Choroid plexus epithelial cell (primary cell): ENCODE measurements at regions not wholly inside any gene's neighbourhood (a gene's known extent, or its start where the extent isn't known, plus 50 kb on each side); places are given as distances from the start of the nearest gene placed in this dataset.
A peak's percentile ranks its signal among the peaks of the same experiment; 100 is the strongest.

Source experiments
- DNase-seq: peaks from one replicate; pipeline ENCODE4 v3.0.0-alpha.2; 2010; ENCODE audit warnings: low read depth
- H3K4me3 ChIP-seq: 2 replicates; pipeline ENCODE4 v1.5.1; 2011; ENCODE audit warnings: low read depth, mild to moderate bottlenecking, control low read depth, low read length, moderate library complexity
- TF ChIP-seq, protein P1 (sequence below): conservative IDR thresholded peaks from 2 replicates; pipeline ENCODE4 v1.5.1; 2011; ENCODE audit warnings: low read depth, mild to moderate bottlenecking, control low read depth, inconsistent platforms, low read length, moderate library complexity

DNA sequence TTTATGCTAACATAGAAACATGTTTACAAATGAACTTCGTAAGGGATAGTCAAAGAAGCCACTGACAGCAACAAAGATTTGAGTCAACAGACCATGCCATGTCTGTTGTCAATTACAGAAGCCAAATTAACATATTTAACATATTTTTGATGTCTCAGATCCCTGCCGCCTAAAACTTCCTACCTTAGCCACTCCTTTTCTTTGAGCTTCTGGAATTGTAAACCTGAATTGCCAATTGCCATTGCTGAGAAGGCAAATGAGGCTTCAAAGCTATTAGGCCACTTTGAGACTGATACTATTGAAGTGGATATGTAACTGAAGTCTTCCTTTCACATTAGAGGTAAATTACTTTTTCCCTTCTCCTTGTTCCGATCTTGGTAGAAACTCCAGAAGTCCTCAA, 66.0 kb upstream of the DSEL start:
- no peak for DNase-seq
- no peak overlapping the region for H3K4me3 ChIP-seq
- TF ChIP-seq, protein P1, sequence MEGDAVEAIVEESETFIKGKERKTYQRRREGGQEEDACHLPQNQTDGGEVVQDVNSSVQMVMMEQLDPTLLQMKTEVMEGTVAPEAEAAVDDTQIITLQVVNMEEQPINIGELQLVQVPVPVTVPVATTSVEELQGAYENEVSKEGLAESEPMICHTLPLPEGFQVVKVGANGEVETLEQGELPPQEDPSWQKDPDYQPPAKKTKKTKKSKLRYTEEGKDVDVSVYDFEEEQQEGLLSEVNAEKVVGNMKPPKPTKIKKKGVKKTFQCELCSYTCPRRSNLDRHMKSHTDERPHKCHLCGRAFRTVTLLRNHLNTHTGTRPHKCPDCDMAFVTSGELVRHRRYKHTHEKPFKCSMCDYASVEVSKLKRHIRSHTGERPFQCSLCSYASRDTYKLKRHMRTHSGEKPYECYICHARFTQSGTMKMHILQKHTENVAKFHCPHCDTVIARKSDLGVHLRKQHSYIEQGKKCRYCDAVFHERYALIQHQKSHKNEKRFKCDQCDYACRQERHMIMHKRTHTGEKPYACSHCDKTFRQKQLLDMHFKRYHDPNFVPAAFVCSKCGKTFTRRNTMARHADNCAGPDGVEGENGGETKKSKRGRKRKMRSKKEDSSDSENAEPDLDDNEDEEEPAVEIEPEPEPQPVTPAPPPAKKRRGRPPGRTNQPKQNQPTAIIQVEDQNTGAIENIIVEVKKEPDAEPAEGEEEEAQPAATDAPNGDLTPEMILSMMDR, result no peak

- no peak overlapping the region for H3K4me3 ChIP-seq
- no peak for DNase-seq
- TF ChIP-seq, protein P1, result no peak
Measured at GRCh38 chr18:67581178-67581577, 64.7 kb upstream of the DSEL start.

DNA sequence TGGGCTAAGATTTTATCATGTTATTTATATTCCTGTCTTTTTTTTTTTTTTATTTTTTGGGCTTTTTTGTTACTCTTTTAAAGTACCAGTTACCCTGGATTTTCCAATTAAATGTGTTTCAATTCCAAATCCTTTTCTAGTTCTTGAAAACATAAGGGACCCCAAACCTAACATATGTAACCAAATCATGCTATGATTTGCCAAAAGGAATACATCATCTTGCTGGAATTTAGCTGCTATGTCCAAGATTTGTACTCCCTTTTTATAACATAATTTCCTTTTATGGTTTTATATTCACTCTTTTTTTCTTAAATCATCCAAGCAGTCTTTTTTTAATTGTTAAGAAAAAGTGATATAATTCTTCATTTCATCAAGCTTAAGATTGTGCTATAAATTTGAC, 60.9 kb upstream of the DSEL start:
- peak; percentile 29 for DNase-seq
- no peak overlapping the region for H3K4me3 ChIP-seq
- TF ChIP-seq, protein P1, result no peak

DNA sequence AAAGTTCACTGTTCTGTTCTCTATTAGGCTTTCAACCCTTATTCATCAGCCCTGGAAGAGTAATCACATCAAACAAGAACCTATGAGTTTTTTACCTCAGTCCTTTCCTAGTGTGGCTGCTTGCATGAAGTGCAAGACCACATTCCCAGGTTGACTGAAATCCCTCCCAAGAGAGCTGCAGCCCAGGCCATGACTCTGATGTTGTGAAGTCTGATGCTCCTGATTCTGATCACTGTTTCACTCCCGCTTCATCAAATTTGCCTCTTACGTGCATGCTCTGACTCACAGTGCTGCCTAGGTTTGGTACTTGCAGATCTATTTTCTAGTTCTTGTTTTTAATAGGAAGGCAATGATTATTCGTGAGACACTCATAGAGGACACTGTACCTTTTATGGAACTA, 58.2 kb upstream of the DSEL start:
- TF ChIP-seq, protein P1, result no peak
- DNase-seq, result no peak

DNA sequence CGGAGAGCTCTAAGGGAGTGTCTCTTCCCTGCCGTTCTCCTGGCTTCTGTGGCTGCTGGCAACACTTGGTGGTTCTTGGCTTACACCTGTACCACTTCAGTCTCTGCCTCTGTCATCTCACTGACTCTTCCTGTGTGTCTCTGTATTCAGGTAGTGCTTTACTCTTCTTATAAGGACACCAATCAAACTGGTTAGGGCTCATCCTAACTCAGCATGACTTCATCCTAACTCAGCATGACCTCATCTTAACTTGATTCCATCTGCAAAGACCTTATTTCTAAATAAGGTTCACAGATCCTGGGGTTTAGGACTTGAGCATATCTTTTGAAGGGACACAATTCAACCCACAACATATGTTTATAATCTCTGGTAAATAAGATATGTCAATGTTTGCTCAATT, 51.6 kb upstream of the DSEL start:
- TF ChIP-seq, protein P1, result no peak
- no peak overlapping the region for H3K4me3 ChIP-seq
- no peak for DNase-seq

More for the DNA sequence above, 58.2 kb upstream of the DSEL start:
- H3K4me3 ChIP-seq, result no peak overlapping the region
